ENCODE measurements at regions not wholly inside any gene's neighbourhood (a gene's known extent, or its start where the extent isn't known, plus 50 kb on each side); places are given as distances from the start of the nearest gene placed in this dataset.

DNA sequence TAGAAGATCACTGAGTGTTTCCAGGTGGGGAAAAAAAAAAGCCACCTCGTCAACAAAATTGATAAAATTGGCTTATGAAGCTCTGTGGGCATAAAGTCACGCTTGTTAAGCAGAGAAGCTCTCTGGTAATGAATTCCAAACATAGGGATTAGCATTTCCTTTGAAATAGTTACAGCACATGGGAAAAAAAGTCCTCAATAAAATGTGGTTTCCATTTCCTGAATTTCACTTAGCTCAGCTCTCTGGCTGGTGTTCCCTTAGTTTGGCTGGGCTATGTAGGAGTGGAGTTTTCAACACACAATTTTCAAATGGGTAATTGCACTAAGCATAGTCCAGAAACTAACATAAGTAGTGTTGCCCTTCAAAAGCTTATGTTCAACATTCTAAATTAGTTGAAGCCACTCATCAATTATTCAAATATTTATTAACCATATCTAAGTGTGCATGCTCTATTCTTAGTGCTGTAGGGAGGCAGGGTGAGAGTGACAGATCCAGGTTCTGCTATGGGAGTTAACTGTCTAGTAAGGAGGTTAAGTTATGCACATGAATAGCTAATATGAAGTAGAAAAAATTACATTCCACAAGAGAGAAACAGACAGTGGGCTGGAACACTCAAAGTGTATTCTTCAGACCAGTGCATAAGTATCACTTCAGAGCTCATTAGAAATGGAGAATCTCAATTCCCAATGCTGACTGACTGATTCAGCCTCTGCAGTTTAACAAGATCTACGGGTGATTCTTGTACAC, 445.7 kb downstream of the SMARCA1 start:
- H3K27me3 ChIP-seq (ENCODE audit: control insufficient read depth, extremely low read depth, insufficient read depth, low read length), result no peaks in the 10 kb centered on the region
- DNase-seq (ENCODE audit: low read depth, low spot score) (no peak), FAIRE-seq (no peak)
- no peaks in the 10 kb centered on the region for H3K79me2 ChIP-seq (ENCODE audit: control insufficient read depth, insufficient read depth, low read length)
- peaks cover 2% of the 10 kb centered on the region for H3K9me3 ChIP-seq (ENCODE audit: control insufficient read depth, low read depth, low read length)
- no peak for TF ChIP-seq CTCF (optimal IDR thresholded peaks at IDR 0.05 in 1 of 3, IDR thresholded peaks at IDR 0.05 in 1 of 3, conservative IDR thresholded peaks at IDR 0.05 in 1 of 3; ENCODE audit: extremely low read depth in 1 of 3, insufficient read depth in 2 of 3, low read length in 3 of 3)
- no peak for TF ChIP-seq EZH2 (IDR thresholded peaks at IDR 0.05; ENCODE audit: low read length)
- no peaks in the 10 kb centered on the region for H3K4me1 ChIP-seq (ENCODE audit: control insufficient read depth, extremely low read depth, insufficient read depth, low read length)
- no peak overlapping the region for H3K4me2 ChIP-seq (ENCODE audit: control insufficient read depth, extremely low read depth, insufficient read depth, low read depth, low read length)
- H2AFZ ChIP-seq (ENCODE audit: control insufficient read depth, low read length), result no peak overlapping the region
- dilution Hi-C loops (cut with MboI; ENCODE audit: extremely low pct_ligation_motif_present, low sequenced_read_pairs), result no loop called here
- H3K9ac ChIP-seq (ENCODE audit: control insufficient read depth, extremely low read depth, insufficient read depth, low read length), result no peak overlapping the region
- H4K20me1 ChIP-seq (ENCODE audit: control insufficient read depth, extremely low read depth, insufficient read depth, low read length), result no peaks in the 10 kb centered on the region
- no peaks in the 10 kb centered on the region for H3K9me1 ChIP-seq (ENCODE audit: control insufficient read depth, extremely low read depth, insufficient read depth, low read length)
- no peaks in the 10 kb centered on the region for H3K36me3 ChIP-seq (ENCODE audit: control insufficient read depth in 2 of 2, extremely low read depth in 1 of 2, insufficient read depth in 2 of 2, low read length in 2 of 2)
- no peak overlapping the region for H3K4me3 ChIP-seq (ENCODE audit: control insufficient read depth in 2 of 3, extremely low read depth in 1 of 3, insufficient read depth in 2 of 3, low read depth in 1 of 3, low read length in 3 of 3)
- no peak overlapping the region for H3K27ac ChIP-seq (ENCODE audit: control insufficient read depth, insufficient read depth, low read length)

GRCh38 chrX:129071390-129071789, 451.9 kb downstream of the SMARCA1 start:
- TF ChIP-seq CTCF (optimal IDR thresholded peaks at IDR 0.05 in 1 of 3, IDR thresholded peaks at IDR 0.05 in 1 of 3, conservative IDR thresholded peaks at IDR 0.05 in 1 of 3; ENCODE audit: extremely low read depth in 1 of 3, insufficient read depth in 2 of 3, low read length in 3 of 3), result no peak
- TF ChIP-seq EZH2 (IDR thresholded peaks at IDR 0.05; ENCODE audit: low read length), result no peak
- no peak for FAIRE-seq
- Histone ChIP-seq H2AFZ (ENCODE audit: control insufficient read depth, low read length) (no peak overlapping the region), H3K4me1 (ENCODE audit: control insufficient read depth, extremely low read depth, insufficient read depth, low read length) (no peaks in the 10 kb centered on the region), H3K9me3 (ENCODE audit: control insufficient read depth, low read depth, low read length) (no peaks in the 10 kb centered on the region), H3K9me1 (ENCODE audit: control insufficient read depth, extremely low read depth, insufficient read depth, low read length) (no peaks in the 10 kb centered on the region), H3K79me2 (ENCODE audit: control insufficient read depth, insufficient read depth, low read length) (no peaks in the 10 kb centered on the region), H3K4me2 (ENCODE audit: control insufficient read depth, extremely low read depth, insufficient read depth, low read depth, low read length) (no peak overlapping the region), H3K9ac (ENCODE audit: control insufficient read depth, extremely low read depth, insufficient read depth, low read length) (no peak overlapping the region), H3K27me3 (ENCODE audit: control insufficient read depth, extremely low read depth, insufficient read depth, low read length) (no peaks in the 10 kb centered on the region), H3K4me3 (ENCODE audit: control insufficient read depth in 2 of 3, extremely low read depth in 1 of 3, insufficient read depth in 2 of 3, low read depth in 1 of 3, low read length in 3 of 3) (no peak overlapping the region), H3K27ac (ENCODE audit: control insufficient read depth, insufficient read depth, low read length) (no peak overlapping the region), H3K36me3 (ENCODE audit: control insufficient read depth in 2 of 2, extremely low read depth in 1 of 2, insufficient read depth in 2 of 2, low read length in 2 of 2) (no peaks in the 10 kb centered on the region), H4K20me1 (ENCODE audit: control insufficient read depth, extremely low read depth, insufficient read depth, low read length) (no peaks in the 10 kb centered on the region)
- DNase-seq (ENCODE audit: low read depth, low spot score), result no peak
- dilution Hi-C loops (cut with MboI; ENCODE audit: extremely low pct_ligation_motif_present, low sequenced_read_pairs), result no loop called here

All from keratinocyte (primary cell).